C4-2B (cell line): ENCODE measurements at regions not wholly inside any gene's neighbourhood (a gene's known extent, or its start where the extent isn't known, plus 50 kb on each side); places are given as distances from the start of the nearest gene placed in this dataset.

Source experiments
- ZFX ChIP-seq: fragments of 450-650 bp; IDR thresholded peaks from 2 replicates; pipeline ENCODE4 v1.6.1; 2017
- TF ChIP-seq, protein P1 (sequence below): fragments of 450-650 bp; conservative IDR thresholded peaks from 2 replicates; pipeline ENCODE4 v1.5.1; 2017; ENCODE audit warnings: mild to moderate bottlenecking

DNA sequence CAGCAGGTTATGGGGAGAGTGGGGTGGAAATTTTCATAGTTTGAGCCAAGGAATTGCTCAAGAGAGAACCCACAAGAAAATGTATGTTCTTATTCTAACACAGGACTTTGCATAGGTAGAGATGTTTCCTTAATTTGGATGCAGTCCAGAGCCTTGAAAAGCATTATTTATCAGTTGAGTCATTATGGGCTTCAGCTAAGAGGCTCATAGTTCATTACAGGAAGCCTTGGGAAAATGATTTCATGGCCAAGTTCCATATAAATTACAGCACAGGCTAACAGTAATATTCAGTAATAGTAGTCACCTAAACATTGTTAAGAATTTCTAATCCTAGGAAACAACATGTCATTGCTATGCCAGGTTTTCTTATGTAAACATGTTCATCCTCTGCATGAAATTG is 131.1 kb upstream of the PTPRZ1 start:
- TF ChIP-seq, protein P1, sequence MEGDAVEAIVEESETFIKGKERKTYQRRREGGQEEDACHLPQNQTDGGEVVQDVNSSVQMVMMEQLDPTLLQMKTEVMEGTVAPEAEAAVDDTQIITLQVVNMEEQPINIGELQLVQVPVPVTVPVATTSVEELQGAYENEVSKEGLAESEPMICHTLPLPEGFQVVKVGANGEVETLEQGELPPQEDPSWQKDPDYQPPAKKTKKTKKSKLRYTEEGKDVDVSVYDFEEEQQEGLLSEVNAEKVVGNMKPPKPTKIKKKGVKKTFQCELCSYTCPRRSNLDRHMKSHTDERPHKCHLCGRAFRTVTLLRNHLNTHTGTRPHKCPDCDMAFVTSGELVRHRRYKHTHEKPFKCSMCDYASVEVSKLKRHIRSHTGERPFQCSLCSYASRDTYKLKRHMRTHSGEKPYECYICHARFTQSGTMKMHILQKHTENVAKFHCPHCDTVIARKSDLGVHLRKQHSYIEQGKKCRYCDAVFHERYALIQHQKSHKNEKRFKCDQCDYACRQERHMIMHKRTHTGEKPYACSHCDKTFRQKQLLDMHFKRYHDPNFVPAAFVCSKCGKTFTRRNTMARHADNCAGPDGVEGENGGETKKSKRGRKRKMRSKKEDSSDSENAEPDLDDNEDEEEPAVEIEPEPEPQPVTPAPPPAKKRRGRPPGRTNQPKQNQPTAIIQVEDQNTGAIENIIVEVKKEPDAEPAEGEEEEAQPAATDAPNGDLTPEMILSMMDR = no peak
- TF ChIP-seq ZFX = no peak
